ENCODE measurements at regions not wholly inside any gene's neighbourhood (a gene's known extent, or its start where the extent isn't known, plus 50 kb on each side); places are given as distances from the start of the nearest gene placed in this dataset.
A peak's percentile ranks its signal among the peaks of the same experiment; 100 is the strongest.

GRCh38 chr6:22062807-22063408 is 233.9 kb downstream of the PRL start:
- peak; percentile 2 to 7 for DNase-seq (ENCODE audit: low read depth in 2 of 2)

- no peak for DNase-seq (ENCODE audit: low read depth in 2 of 2)
Measured at GRCh38 chr6:22064558-22064957, 232.3 kb downstream of the PRL start.

GRCh38 chr6:22067122-22067521 is 229.7 kb downstream of the PRL start:
- no peak for DNase-seq (ENCODE audit: low read depth in 2 of 2)

- no peak for DNase-seq (ENCODE audit: low read depth in 2 of 2)
Measured at GRCh38 chr6:22067671-22068070, 229.2 kb downstream of the PRL start.

- no peak for DNase-seq (ENCODE audit: low read depth in 2 of 2)
Measured at GRCh38 chr6:22068561-22069305, 228.1 kb downstream of the PRL start.

GRCh38 chr6:22069306-22069800 is 227.5 kb downstream of the PRL start:
- no peak for DNase-seq (ENCODE audit: low read depth in 2 of 2)

GRCh38 chr6:22071270-22072041 is 225.4 kb downstream of the PRL start:
- DNase-seq (ENCODE audit: low read depth in 2 of 2): no peak

GRCh38 chr6:22072949-22073348 is 223.9 kb downstream of the PRL start:
- no peak for DNase-seq (ENCODE audit: low read depth in 2 of 2)

- DNase-seq (ENCODE audit: low read depth in 2 of 2): no peak
Measured at GRCh38 chr6:22073516-22074198, 223.2 kb downstream of the PRL start.

- DNase-seq (ENCODE audit: low read depth in 2 of 2): no peak
Measured at GRCh38 chr6:22078288-22078687, 218.5 kb downstream of the PRL start.

- no peak for DNase-seq (ENCODE audit: low read depth in 2 of 2)
Measured at GRCh38 chr6:22078802-22079545, 217.9 kb downstream of the PRL start.

- DNase-seq (ENCODE audit: low read depth in 2 of 2): no peak
Measured at GRCh38 chr6:22079783-22080182, 217.1 kb downstream of the PRL start.

GRCh38 chr6:22081709-22082108 is 215.1 kb downstream of the PRL start:
- DNase-seq (ENCODE audit: low read depth in 2 of 2): no peak

GRCh38 chr6:22082218-22082617 is 214.6 kb downstream of the PRL start:
- DNase-seq (ENCODE audit: low read depth in 2 of 2): no peak

- no peak for DNase-seq (ENCODE audit: low read depth in 2 of 2)
Measured at GRCh38 chr6:22083119-22083518, 213.7 kb downstream of the PRL start.

GRCh38 chr6:22087960-22088706 is 208.7 kb downstream of the PRL start:
- DNase-seq (ENCODE audit: low read depth in 2 of 2): no peak

- DNase-seq (ENCODE audit: low read depth in 2 of 2): no peak
Measured at GRCh38 chr6:22091424-22091948, 205.3 kb downstream of the PRL start.

GRCh38 chr6:22095836-22096235 is 201.0 kb downstream of the PRL start:
- DNase-seq (ENCODE audit: low read depth in 2 of 2): no peak

- DNase-seq (ENCODE audit: low read depth in 2 of 2): no peak
Measured at GRCh38 chr6:22098601-22099031, 198.2 kb downstream of the PRL start.

- no peak for DNase-seq (ENCODE audit: low read depth in 2 of 2)
Measured at GRCh38 chr6:22099231-22099630, 197.6 kb downstream of the PRL start.
